Progenitor cell of endocrine pancreas (in vitro differentiated cells): ENCODE measurements at regions not wholly inside any gene's neighbourhood (a gene's known extent, or its start where the extent isn't known, plus 50 kb on each side); places are given as distances from the start of the nearest gene placed in this dataset.

Experiments used
- DNase-seq: peaks from one replicate; pipeline ENCODE4 v3.0.0; 2021; ENCODE audit warnings: low spot score; ENCODE audit not compliant: unreplicated experiment
- H3K27ac Mint-ChIP-seq: 2 replicates; pipeline ENCODE4 v1.8.0; 2021; ENCODE audit warnings: mild to moderate bottlenecking, moderate library complexity, mixed read lengths
- H3K27me3 Mint-ChIP-seq: 2 replicates; pipeline ENCODE4 v1.8.0; 2021; ENCODE audit warnings: mixed read lengths
- H3K36me3 Mint-ChIP-seq: 2 replicates; pipeline ENCODE4 v1.8.0; 2022; ENCODE audit warnings: mixed read lengths; ENCODE audit not compliant: insufficient read depth
- H3K4me1 Mint-ChIP-seq: 2 replicates; pipeline ENCODE4 v1.8.0; 2021; ENCODE audit warnings: low read depth, mixed read lengths
- H3K4me3 Mint-ChIP-seq: 2 replicates; pipeline ENCODE4 v1.8.0; 2021; ENCODE audit warnings: low read depth, mild to moderate bottlenecking, moderate library complexity, mixed read lengths
- H3K9me3 Mint-ChIP-seq: 2 replicates; pipeline ENCODE4 v1.8.0; 2021; ENCODE audit warnings: low read depth, mixed read lengths
- CTCF ChIP-seq: fragments of 200-600 bp; sonication (generic); IDR thresholded peaks from one replicate; pipeline ENCODE4 v1.5.0; 2021; ENCODE audit warnings: antibody characterized with exemption, mild to moderate bottlenecking; ENCODE audit not compliant: unreplicated experiment

GRCh38 chr16:65490286-65490685, 368.4 kb upstream of the CDH11 start:
- peaks cover 3% of the 10 kb centered on the region for H3K9me3 Mint-ChIP-seq
- TF ChIP-seq CTCF: no peak
- H3K27me3 Mint-ChIP-seq: peaks cover 3% of the 10 kb centered on the region
- H3K4me1 Mint-ChIP-seq: peaks cover 5% of the 10 kb centered on the region
- H3K36me3 Mint-ChIP-seq: no peaks in the 10 kb centered on the region
- H3K27ac Mint-ChIP-seq: no peak overlapping the region
- H3K4me3 Mint-ChIP-seq: no peak overlapping the region
- DNase-seq: no peak

GRCh38 chr16:65489531-65490023, 367.7 kb upstream of the CDH11 start:
- Mint-ChIP-seq H3K36me3 (no peaks in the 10 kb centered on the region), H3K9me3 (peaks cover 3% of the 10 kb centered on the region), H3K4me3 (no peak overlapping the region), H3K27ac (no peak overlapping the region), H3K4me1 (peaks cover 5% of the 10 kb centered on the region), H3K27me3 (peaks cover 3% of the 10 kb centered on the region)
- TF ChIP-seq CTCF: no peak
- DNase-seq: no peak

GRCh38 chr16:65487231-65487630, 365.4 kb upstream of the CDH11 start:
- H3K4me3 Mint-ChIP-seq: no peak overlapping the region
- peaks cover 3% of the 10 kb centered on the region for H3K9me3 Mint-ChIP-seq
- H3K27ac Mint-ChIP-seq: no peak overlapping the region
- H3K4me1 Mint-ChIP-seq: peaks cover 5% of the 10 kb centered on the region
- TF ChIP-seq CTCF: no peak
- no peaks in the 10 kb centered on the region for H3K36me3 Mint-ChIP-seq
- no peak for DNase-seq
- H3K27me3 Mint-ChIP-seq: peaks cover 3% of the 10 kb centered on the region

GRCh38 chr16:65481956-65482355, 360.1 kb upstream of the CDH11 start:
- no peak for DNase-seq
- Mint-ChIP-seq H3K4me1 (no peaks in the 10 kb centered on the region), H3K27me3 (no peaks in the 10 kb centered on the region), H3K27ac (no peak overlapping the region), H3K36me3 (no peaks in the 10 kb centered on the region), H3K9me3 (no peaks in the 10 kb centered on the region), H3K4me3 (no peak overlapping the region)
- TF ChIP-seq CTCF: no peak

GRCh38 chr16:65480281-65481091, 358.6 kb upstream of the CDH11 start:
- no peaks in the 10 kb centered on the region for H3K27me3 Mint-ChIP-seq
- no peaks in the 10 kb centered on the region for H3K9me3 Mint-ChIP-seq
- no peaks in the 10 kb centered on the region for H3K36me3 Mint-ChIP-seq
- no peak overlapping the region for H3K4me3 Mint-ChIP-seq
- no peak for DNase-seq
- no peak for TF ChIP-seq CTCF
- H3K27ac Mint-ChIP-seq: no peak overlapping the region
- no peaks in the 10 kb centered on the region for H3K4me1 Mint-ChIP-seq
